Smooth muscle cell (in vitro differentiated cells): ENCODE measurements at regions not wholly inside any gene's neighbourhood (a gene's known extent, or its start where the extent isn't known, plus 50 kb on each side); places are given as distances from the start of the nearest gene placed in this dataset.

ENCODE experiments used
- DNase-seq: peaks from one replicate; lab custom pipeline; 2025; ENCODE audit not compliant: unreplicated experiment; lab: John Stamatoyannopoulos, UW
- H2AFZ ChIP-seq: fragments of 200-600 bp; sonication (generic); 2 replicates; pipeline ENCODE4 v1.6.0; 2016; ENCODE audit warnings: antibody characterized with exemption, low read depth, mild to moderate bottlenecking
- H3F3A ChIP-seq: fragments of 200-600 bp; sonication (generic); 2 replicates; pipeline ENCODE4 v1.6.0; 2017; ENCODE audit warnings: antibody characterized with exemption, low read depth
- H3K27ac ChIP-seq: fragments of 200-600 bp; sonication (generic); 2 replicates; pipeline ENCODE4 v1.5.1; 2016; ENCODE audit warnings: low read depth, mild to moderate bottlenecking
- H3K27me3 ChIP-seq: fragments of 200-600 bp; sonication (generic); 2 replicates; pipeline ENCODE4 v1.6.1; 2016; ENCODE audit warnings: low read depth, mild to moderate bottlenecking
- H3K36me3 ChIP-seq: fragments of 200-600 bp; sonication (generic); 2 replicates; pipeline ENCODE4 v1.5.1; 2016; ENCODE audit warnings: low read depth
- H3K4me1 ChIP-seq: fragments of 200-600 bp; sonication (generic); 2 replicates; pipeline ENCODE4 v1.5.1; 2016; ENCODE audit warnings: low read depth
- H3K4me2 ChIP-seq: fragments of 200-600 bp; sonication (generic); 2 replicates; pipeline ENCODE4 v1.6.0; 2016; ENCODE audit warnings: mild to moderate bottlenecking
- H3K4me3 ChIP-seq: fragments of 200-600 bp; sonication (generic); 2 replicates; pipeline ENCODE4 v1.5.1; 2016; ENCODE audit warnings: mild to moderate bottlenecking
- H3K79me2 ChIP-seq: fragments of 200-600 bp; sonication (generic); 2 replicates; pipeline ENCODE4 v1.6.0; 2016; ENCODE audit warnings: low read depth, mild to moderate bottlenecking
- H3K9ac ChIP-seq: fragments of 200-600 bp; sonication (generic); 2 replicates; pipeline ENCODE4 v1.6.0; 2016; ENCODE audit warnings: low read depth
- H3K9me3 ChIP-seq: fragments of 200-600 bp; sonication (generic); replicated peaks from 2 replicates; pipeline ENCODE4 v1.5.1; 2016; ENCODE audit warnings: low read depth
- H4K20me1 ChIP-seq: fragments of 200-600 bp; sonication (generic); 2 replicates; pipeline ENCODE4 v1.6.0; 2016; ENCODE audit warnings: low read depth
- WGBS: methylation state at CpG from one replicate; pipeline ENCODE4 v1.1.7; 2016; ENCODE audit warnings: low lambda C conversion rate; 5-methylcytosine and 5-hydroxymethylcytosine counted together
- TF ChIP-seq, protein P1 (sequence below): fragments of 200-600 bp; sonication (generic); IDR thresholded peaks from 2 replicates; pipeline ENCODE4 v1.5.1; 2017; ENCODE audit warnings: borderline replicate concordance, mild to moderate bottlenecking, antibody characterized with exemption; ENCODE audit not compliant: insufficient read depth, poor library complexity, severe bottlenecking

DNA sequence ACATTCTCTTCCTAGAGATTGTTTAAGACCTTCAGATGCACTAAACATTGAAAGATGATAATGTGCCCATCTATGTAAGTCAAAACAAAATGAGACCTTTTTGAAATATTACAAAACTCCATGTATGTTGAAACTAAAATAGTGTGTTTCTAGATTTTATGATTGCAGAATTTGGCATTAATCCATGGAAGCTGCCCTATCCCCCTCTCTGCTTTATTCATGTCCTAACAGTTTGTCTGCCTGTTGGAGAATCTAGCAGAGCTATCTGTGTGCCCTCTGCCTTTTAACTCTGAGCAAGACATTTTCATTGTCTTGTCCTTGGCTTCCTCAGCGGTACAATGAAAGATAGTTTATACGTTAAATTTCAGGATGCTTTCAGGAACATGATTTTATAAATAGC is 105.5 kb downstream of the FAT3 start:
- Histone ChIP-seq H3K4me3 (no peak overlapping the region), H3K27me3 (no peaks in the 10 kb centered on the region), H3K36me3 (no peaks in the 10 kb centered on the region), H3F3A (peaks cover 5% of the 10 kb centered on the region), H3K79me2 (no peaks in the 10 kb centered on the region), H3K27ac (no peak overlapping the region), H3K9me3 (no peaks in the 10 kb centered on the region), H3K4me2 (no peak overlapping the region), H4K20me1 (no peaks in the 10 kb centered on the region), H2AFZ (no peak overlapping the region), H3K9ac (no peak overlapping the region), H3K4me1 (peaks cover 9% of the 10 kb centered on the region)
- TF ChIP-seq, protein P1, sequence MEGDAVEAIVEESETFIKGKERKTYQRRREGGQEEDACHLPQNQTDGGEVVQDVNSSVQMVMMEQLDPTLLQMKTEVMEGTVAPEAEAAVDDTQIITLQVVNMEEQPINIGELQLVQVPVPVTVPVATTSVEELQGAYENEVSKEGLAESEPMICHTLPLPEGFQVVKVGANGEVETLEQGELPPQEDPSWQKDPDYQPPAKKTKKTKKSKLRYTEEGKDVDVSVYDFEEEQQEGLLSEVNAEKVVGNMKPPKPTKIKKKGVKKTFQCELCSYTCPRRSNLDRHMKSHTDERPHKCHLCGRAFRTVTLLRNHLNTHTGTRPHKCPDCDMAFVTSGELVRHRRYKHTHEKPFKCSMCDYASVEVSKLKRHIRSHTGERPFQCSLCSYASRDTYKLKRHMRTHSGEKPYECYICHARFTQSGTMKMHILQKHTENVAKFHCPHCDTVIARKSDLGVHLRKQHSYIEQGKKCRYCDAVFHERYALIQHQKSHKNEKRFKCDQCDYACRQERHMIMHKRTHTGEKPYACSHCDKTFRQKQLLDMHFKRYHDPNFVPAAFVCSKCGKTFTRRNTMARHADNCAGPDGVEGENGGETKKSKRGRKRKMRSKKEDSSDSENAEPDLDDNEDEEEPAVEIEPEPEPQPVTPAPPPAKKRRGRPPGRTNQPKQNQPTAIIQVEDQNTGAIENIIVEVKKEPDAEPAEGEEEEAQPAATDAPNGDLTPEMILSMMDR: no peak
- 70% methylated on average over 2 of the region's 2 CpGs for WGBS
- no peak for DNase-seq

DNA sequence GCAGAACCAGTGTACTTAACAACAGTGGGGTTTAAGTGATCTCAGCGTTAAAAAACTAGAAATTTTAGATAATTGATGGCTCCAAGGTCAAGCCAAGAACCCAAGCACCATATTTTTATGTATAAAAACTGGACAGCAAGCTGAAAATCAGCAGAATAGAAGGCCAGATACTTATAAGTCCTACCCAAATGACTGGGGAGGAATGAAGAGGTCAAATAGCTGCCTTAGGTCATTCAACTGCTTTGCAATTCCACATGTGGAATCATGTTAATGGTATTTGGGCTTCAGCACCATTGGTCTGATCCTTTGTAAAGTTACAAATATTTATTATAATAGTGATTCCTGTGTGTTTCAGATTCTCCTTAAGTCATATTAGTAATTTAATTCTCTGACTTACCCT is 108.4 kb downstream of the FAT3 start:
- Histone ChIP-seq H3K79me2 (no peaks in the 10 kb centered on the region), H3K9me3 (no peaks in the 10 kb centered on the region), H4K20me1 (no peaks in the 10 kb centered on the region), H3K4me1 (peaks cover 9% of the 10 kb centered on the region), H3K27ac (no peak overlapping the region), H3K9ac (no peak overlapping the region), H3K36me3 (no peaks in the 10 kb centered on the region), H3K4me3 (no peak overlapping the region), H3F3A (peaks cover 5% of the 10 kb centered on the region), H3K27me3 (no peaks in the 10 kb centered on the region), H3K4me2 (no peak overlapping the region), H2AFZ (no peak overlapping the region)
- no peak for DNase-seq
- WGBS: 87% methylated on average over 1 of the region's 1 CpG
- TF ChIP-seq, protein P1: no peak

DNA sequence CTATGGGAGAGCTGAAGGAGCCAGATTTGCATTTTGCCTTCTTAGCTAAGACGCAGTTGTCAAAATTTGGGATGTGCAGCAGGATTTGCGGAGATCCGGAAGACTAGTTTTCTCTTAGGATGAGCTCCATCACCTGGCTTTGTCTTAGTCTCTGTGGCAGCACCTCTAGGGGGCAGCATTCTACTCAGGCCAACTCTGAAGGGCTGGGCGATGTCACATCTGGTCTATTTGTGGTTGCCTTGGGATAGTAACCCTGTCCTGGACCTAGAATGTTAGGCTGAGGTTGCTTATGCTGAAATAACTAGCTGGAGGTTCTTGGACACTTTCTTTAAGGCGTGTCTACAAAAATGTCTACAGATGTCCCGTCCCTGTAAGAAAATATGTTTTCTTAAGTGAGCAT is 116.2 kb downstream of the FAT3 start:
- Histone ChIP-seq H3K9me3 (no peaks in the 10 kb centered on the region), H4K20me1 (no peaks in the 10 kb centered on the region), H3K36me3 (no peaks in the 10 kb centered on the region), H2AFZ (no peak overlapping the region), H3K4me3 (no peak overlapping the region), H3F3A (no peaks in the 10 kb centered on the region), H3K4me1 (no peaks in the 10 kb centered on the region), H3K27me3 (no peaks in the 10 kb centered on the region), H3K27ac (no peak overlapping the region), H3K79me2 (no peaks in the 10 kb centered on the region), H3K4me2 (no peak overlapping the region), H3K9ac (no peak overlapping the region)
- DNase-seq: no peak
- TF ChIP-seq, protein P1: peak; percentile 24
- WGBS: 92% methylated on average over 6 of the region's 6 CpGs

DNA sequence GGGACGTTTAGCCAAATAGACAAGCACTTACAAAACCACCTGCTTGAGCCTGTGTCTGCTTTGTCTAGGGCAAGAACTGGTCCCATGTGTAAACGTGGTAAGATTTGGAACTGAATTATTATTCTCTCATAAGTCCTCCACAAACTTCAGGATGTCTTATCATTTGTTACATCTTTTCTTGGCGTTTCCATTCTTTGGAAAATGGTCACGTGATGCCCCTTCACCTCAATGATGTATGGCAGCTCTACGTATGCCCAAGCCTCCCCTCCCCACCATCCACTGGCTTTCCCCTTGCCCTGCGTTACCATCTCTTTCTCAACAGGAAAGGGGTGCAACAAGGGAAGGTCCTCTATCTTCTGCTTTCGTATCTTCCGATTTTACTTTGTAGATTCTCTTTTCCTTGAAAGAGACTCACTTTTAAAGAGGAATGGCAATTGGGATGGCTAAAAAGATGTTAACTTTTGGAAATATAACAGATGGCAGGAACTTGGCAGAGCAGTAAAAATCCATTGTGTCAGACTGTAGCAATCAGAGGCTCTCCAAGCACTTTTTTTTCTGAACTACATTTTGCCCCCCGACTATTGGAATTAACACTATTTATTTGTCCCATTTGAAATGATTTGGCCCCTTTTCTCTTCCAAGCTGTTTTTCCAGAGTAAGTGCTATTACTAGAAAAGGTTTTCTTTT is 117.6 kb downstream of the FAT3 start:
- H3F3A ChIP-seq: no peaks in the 10 kb centered on the region
- H3K27ac ChIP-seq: no peak overlapping the region
- no peak overlapping the region for H2AFZ ChIP-seq
- TF ChIP-seq, protein P1: no peak
- no peaks in the 10 kb centered on the region for H3K4me1 ChIP-seq
- no peaks in the 10 kb centered on the region for H4K20me1 ChIP-seq
- H3K36me3 ChIP-seq: no peaks in the 10 kb centered on the region
- H3K79me2 ChIP-seq: no peaks in the 10 kb centered on the region
- 87% methylated on average over 9 of the region's 9 CpGs for WGBS
- H3K4me2 ChIP-seq: no peak overlapping the region
- no peak overlapping the region for H3K9ac ChIP-seq
- no peak overlapping the region for H3K4me3 ChIP-seq
- no peak for DNase-seq
- H3K9me3 ChIP-seq: no peaks in the 10 kb centered on the region
- H3K27me3 ChIP-seq: no peaks in the 10 kb centered on the region
